HG02938 (cell line): ENCODE measurements at regions not wholly inside any gene's neighbourhood (a gene's known extent, or its start where the extent isn't known, plus 50 kb on each side); places are given as distances from the start of the nearest gene placed in this dataset.

ENCODE experiments used
- ATAC-seq: cut with Tn5 transposase; IDR thresholded peaks from one replicate; pipeline ENCODE4 v1.9.1; 2021; ENCODE audit warnings: mild to moderate bottlenecking, moderate library complexity; ENCODE audit not compliant: unreplicated experiment

DNA sequence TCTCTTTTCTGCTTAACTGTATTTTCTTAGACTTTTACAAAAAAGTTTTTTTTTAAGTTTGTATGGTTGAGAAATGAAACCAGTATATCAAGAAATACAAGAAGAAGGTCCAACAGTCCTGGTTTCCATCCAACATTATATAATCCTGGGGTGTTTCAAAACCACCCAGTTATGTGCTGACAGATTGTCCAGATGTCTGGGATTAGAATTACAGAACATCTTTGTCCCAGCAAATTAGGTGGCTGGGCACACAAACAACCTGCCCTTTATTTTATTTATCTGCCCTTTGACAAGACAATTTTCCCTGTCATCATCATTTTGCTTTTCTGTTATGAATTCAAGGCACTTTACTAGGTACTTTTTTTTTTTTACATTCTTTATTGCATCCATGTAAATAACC lies 622.1 kb downstream of the PLPP3 start:
- no peak for ATAC-seq

DNA sequence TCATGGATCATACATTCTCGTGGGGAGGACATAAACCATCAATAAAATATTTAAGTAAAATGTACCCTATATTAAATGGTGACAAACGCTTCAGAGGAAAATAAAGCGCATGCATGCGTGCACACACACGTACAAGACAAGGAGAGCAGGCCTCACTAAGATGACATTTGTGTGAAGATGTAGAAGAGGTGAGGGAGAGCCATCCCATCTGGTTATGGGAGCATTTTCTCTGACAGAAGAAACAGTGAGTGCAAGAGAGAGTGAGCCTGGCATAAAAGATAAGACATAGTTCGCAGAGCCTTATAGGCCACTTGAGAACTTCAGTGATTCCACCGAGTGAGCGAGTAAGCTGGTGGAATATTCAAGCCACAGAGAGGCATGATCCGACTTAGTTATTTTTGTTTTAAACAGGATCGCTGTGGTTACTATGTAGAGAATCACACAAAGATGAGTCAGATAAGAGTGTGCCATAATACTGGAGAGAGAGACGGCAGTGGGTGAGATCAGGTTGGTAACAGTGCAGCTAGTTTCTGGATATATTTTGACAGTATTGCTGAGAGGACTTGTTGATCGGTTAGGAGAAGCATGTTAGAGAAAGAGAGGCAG lies 624.2 kb downstream of the PLPP3 start:
- no peak for ATAC-seq

DNA sequence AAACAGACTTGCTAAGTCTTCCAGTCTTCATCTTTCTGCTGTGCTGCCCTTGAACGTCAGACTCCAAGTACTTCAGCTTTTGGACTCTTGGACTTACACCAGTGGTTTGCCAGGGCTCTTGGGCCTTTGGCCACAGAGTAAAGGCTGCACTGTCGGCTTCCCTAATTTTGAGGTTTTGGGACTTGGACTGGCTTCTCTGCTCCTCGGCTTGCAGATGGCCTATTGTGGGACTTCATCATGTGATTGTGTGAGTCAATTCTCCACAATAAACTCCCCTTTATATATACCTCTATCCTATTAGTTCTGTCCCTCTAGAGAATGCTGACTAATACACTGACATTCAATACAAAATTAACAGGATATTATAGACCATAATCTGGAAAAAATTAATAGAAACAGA lies 628.1 kb downstream of the PLPP3 start:
- no peak for ATAC-seq

DNA sequence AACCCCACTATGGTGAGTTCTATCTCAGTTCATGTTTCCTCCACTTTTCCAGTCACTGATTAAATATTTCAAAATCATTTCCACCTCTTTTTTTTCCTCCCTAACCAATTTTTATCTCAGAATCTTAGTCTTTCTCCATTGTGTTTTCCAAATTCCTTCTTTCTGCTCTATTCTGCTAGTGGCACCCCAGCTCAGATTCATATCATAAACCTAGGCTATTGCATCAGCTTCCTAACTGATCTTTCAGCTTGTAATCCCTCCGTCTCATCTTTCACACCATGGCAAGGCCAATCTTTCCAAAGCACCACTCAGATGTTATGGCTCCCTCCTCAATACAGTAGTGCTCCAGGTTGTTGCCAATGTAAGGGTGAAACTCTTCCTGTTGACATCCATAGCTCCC lies 631.9 kb downstream of the PLPP3 start:
- no peak for ATAC-seq

DNA sequence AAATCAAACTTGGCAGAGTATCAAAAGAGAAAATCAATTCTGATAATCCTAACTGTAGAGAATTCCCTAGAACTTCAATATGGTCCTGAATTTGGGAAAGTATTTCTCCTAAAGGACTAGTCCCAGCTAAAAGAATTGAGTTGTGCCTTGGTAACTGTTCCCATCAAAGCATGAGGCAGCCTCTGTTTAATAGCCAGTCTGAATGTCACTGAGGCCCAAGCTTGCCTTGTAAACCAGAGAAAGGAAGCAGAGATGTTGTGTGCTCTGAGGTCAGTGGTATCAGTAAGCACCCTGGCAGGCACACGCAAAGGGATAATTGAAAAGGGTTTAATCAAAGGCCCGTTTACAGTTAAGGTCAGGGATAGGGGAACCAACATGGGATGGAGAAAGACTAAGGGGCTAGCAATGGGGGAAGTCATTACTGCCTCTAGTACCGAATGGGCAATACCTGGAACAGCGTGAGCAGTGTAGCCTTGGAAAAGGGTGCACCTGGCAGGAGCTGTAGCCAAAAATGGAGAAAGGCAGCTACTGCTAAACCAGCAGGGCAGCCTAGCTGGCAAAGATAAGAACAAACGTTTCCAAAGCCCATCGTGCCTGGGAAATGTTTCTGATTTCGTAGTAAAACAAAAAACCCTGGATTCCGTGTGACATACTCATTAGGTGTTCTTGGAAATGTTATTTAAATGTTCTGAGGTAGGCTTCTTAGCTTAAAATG lies 635.5 kb downstream of the PLPP3 start:
- ATAC-seq = no peak

DNA sequence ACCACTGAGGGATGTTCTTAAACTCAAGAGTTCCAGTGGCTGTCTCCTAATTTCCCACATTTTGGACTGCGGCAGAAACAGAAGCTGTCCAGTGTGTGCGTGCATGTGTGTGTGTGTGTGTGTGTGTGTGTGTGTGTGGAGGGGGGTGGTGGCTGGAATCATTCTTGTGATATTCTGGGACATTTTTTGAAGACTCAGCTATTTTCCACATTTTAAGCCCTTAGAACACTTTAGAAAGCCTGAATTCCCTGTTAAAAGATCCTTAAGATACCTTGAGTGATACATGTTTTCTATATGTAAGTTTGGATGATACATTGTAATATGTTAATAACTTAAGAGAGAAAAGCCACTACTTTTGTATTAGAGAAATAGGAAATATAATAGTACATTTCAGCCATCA lies 636.4 kb downstream of the PLPP3 start:
- ATAC-seq = no peak

DNA sequence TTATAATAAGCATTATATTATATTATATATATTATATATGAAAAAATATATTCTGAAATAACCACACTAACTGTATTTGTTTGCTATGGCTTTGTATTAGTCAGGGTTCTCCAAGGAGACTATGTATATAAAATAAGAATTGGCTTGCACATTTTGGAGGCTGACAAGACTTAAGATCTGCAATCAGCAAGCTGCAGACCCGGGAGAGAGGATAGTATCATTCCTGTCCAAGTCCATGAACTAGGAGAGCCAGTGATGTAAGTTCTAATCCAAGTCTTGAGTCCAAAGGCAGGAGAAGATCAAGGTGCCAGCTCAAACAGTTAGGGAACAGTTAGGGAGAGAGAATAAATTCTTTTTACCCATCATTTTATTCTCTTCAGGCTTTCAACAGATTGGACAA lies 639.5 kb downstream of the PLPP3 start:
- no peak for ATAC-seq

DNA sequence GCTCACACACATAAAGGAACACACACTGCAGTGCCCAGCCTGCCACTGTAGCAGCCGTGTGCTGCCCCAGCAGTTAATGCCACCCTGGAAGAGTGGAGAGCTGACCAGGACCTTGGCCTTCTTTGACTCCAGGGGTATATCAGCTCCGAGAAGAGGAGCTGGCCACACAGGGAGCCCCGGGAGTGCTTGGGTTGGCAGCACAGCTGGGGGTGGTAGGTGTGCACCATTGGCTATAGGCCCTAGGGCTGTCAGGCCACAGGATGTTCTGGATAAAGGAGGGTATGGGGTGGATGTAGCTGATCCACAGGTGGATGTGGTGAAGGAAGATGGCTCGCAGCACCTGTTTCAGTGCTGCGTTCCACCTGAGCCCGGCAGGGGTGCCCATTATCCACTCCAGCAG lies 640.5 kb downstream of the PLPP3 start:
- ATAC-seq = no peak

DNA sequence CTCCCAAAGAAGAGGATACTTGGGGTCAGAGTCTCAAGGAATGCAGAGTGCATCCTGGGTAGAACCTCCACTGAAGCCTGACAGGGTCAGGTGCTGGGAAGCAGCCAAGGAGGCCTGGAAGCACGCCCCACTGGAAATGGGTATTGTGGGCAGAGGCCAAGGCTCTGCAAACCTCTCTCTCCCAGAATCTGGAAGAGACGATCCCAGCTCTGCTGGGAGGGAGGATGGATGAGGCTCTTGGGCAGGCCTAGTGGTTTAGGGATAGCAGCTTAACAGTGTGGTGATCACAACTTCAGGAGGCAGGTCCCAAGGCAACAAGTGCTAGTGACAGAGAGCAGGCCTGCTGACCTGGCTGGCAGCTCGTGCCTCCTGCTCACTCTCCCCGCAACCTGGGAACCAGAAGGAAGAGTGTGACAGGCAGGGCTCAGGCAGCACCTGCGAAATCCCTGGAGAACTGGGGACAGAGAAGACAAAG lies 641.0 kb downstream of the PLPP3 start:
- no peak for ATAC-seq

DNA sequence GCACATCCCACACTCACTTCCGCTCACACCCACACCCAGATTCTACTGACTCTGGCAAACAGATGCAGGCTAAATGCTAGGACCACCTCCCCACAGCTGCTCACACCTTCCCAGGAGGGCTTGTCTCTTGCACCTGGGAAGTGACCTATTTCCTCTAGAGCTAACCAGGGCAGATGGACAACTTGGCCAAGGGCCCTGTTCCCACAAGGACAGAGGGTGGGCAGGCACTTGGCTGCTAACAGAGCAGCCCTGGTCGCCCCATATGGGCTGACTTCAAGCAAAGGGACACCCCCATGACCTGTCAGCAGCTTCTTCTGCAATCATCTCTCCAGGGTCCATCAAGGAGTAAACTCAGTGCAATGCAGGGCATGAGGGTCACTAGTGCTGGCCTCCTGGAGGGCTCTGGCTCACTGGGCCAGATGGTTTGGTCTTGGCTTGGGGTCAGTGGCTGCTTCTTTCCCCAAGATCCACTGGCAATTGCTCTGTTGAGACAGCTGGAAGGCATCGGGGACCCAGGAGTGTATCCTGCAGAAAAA lies 641.5 kb downstream of the PLPP3 start:
- no peak for ATAC-seq

DNA sequence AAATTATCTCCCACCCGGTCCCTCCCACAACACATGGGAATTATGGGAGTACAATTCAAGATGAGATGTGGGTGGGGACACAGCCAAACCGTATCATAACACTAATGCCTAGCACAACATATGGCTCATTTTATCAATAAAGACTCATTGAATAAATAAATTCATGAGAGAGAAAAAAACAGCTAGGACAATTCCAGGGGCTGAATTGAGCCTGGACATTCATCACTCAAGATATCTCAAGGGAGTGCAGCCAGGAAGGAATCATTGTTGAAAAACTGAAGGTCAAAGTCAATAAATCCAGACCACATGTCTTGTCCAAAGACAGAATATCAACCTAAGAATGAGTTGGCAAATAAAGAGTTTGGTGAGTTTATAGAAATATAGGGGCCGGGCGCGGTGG lies 644.1 kb downstream of the PLPP3 start:
- no peak for ATAC-seq

DNA sequence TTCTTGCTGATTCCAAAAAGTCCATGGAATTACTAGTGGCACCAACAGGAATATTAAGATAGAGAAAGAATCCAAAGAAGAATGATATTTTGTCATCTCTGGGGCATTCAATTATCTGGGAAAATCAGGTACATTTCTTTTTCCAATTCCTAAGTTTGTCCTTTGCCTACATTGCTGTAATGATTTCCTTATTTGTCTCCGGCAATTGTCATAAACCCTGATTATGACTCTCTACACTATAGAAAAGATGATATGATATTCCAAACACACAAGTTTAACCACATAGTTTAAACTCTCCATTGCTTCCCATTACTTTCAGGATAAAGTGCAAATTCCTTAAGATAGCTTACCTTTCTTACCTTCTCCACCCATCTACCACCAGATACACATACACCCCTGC lies 647.0 kb downstream of the PLPP3 start:
- no peak for ATAC-seq

DNA sequence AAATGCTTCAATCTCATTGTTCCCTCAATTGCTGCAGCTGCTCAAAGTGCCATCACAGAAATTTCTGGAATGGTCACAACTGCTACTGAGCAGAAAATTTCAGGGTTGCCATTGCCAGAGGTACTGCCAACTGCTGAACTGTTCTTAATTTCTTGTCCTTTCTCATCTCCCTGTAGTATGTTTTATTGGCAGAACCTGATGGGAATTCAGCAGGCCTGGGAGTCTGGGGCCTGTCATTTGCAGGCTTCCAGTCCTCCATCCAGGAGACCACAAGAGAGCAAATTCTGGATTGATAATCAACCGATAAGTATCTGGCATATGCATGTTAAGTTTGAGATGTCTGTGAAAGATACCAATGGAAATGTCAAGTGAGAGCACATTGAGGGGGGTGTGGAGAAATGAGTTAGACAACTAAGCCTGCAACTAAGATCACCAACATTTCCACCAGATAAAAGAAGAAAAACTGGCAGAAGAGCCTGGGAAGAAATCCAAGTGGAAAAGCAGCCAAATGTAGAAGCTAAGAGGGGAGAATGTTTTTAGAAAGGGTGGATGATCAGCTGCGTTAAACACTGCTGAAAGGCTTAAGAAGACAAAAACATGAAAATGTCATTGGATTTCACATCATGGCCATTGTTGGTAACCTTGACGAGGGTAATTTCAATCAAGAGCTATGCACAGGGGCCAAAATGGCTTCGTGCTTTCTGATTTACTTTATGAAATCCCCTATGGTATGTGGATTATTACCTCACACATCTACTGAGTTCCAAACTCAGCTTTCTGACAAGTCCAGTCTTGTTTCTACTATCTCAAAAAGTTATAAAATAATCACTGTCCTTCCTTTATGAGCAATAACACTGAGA lies 648.1 kb downstream of the PLPP3 start:
- ATAC-seq = no peak

DNA sequence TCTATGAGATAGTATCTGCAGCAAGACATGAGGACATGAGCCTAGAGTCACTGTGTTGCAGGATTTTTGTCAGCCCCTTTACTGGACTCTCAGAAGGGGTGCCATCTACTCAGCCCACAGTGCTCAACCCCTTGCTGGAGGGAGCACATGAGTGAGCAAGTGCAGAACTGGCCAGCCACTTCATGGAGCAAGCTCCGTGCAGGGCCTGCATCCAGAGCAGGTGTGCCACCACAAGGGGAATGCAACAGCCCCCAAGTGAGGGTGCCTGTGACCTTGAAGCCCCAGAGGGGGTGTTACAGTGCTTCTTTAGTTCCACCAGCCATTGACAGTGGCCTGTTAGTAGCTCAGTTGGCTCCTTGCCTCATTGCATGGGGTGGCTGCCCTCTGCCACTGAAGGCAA lies 649.7 kb downstream of the PLPP3 start:
- ATAC-seq = no peak

DNA sequence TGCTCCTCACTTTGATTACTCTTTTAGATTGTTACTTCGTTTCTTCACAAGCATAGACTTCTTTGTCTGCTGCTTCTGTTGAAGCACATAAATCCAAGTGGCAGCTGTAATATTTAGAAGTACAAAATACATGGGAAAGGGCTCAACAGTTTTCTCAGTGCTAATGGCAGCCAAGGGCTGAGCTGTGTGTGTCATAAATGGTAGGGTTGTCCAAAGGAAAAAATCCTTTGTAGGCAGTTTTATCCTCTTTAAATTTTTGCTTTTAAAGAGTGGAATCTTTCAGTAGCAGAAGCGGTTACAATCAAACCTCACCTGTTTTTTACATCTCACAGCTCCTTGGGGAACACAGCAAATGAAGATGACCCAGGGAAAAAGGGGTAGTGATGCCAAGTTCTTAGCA lies 650.8 kb downstream of the PLPP3 start:
- no peak for ATAC-seq

DNA sequence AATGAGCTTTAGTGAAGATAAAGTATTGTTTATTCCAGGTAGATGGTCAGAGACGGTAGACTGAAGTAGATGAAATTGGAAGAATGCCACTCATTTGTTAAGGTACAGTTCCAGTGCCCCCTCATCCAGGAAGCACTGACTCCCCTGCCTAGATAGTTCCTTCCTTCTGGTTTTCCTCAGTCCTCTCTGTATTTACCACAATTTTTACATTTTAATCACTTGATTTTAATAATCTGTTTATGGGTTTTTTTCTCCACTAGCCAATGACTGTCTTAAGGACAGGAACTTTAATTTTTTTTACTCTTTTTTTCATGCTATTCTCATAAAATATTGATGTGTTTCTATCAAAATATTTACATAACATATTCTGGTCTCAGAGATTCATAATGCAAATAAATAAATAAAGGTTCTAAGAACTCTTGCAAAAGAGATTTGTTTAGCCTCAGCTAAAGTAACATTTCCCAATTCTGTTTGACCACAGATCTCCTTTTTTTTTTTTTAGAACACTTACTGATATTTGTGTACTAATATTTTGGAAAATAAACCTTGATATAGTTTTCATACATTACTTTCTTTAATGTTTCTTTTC lies 651.6 kb downstream of the PLPP3 start:
- no peak for ATAC-seq

DNA sequence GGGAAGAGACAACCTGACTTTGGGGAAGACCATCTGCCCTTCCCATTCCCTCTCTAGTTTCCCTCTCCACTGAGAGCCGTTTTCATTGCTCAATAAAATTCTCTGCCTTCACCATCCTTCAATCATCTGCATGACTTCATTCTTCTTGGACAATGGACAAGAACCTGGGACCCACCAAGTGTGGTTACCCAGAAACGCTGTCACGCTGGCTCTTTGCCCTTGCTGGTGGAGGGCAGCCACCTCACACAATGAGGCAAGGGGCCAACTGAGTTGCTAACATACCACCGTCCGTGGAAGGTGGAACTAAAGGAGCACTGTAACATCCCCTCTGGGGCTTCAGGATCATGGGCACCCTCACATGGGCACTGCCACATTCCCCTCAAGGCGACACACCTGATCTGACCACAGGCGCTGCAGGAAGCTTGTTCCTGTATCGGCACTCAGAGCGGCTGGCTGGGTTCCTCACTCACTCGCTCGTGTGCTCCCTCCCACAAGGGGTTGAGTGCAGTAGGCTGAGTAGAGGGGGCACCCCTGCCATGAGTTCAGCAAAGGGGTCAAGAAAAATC lies 652.4 kb downstream of the PLPP3 start:
- ATAC-seq = no peak

DNA sequence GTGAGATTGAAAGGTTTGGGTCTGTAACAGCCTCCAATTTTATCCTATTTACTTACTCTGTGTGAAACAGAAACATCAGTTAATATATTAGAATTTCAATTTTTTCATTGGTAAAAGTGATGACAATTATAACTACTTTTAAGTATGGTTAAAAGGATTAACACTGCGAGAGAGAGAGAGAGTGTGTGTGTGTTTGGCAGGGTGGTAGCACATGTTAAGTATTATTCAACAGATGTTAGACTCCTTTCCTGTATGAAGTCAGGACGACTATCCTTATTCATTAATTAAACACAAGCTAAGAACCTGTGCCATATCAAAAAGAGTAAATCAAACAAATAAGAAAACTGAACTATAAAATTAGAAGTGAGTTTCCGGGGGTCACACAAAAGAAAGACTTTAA lies 662.5 kb downstream of the PLPP3 start:
- ATAC-seq = no peak

DNA sequence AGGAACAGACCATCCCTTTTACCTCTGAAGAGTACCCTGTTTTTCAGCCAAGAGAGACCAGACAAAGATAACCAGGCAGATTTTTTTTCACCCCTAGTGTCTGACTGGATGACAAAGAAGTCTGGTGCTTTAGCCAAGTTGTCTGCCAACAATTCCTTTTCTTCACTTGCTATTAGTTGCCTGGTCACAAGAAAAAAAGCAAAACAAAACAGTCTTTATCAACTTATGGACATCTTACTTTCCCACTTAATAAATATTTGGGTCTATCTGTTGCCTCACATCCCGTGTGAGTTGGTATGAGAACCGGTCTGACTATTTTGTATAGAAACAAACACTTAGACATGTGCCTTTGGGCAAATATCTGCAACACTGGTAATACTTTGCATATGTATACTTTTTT lies 662.9 kb downstream of the PLPP3 start:
- no peak for ATAC-seq

DNA sequence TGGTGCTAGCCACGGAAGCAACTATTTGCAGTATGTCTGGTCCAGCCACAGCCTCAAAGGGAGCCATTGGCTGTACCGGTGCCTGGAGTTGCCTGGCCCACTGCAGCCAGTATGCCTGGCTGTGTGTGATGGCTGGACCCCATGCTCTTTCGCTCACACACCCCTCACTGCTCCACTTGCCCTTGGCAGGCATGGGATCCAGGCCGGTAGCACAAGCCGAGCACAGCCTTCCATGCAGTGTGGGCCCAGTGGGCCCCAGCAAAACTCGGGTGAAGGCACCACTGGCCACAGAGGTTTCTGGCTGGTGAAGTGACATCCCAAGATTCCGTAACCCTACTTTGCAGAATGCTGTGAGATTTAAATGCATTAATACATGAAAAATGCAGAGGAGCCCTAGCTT lies 665.8 kb downstream of the PLPP3 start:
- ATAC-seq = no peak

DNA sequence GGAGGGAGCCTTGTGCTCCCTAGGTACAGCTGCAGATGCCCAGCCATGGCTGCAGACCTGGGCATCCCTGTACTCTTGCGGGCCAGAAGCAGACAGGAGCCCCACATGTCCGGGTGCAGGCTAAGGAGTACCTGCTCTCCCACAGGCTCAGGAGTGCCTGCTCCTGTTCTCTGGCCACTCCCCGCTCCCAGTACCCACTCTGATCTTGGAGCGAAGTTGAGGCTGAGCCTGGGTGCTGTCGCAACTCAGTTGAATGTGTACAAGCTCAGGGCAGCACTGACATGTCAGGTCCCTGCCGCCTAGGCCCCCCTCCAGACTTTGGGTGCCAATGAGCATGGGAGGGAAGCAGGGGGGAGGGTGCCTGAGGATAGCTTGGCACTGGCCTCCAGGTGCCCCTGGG lies 666.9 kb downstream of the PLPP3 start:
- no peak for ATAC-seq
